HG03060 (cell line): ENCODE measurements at regions not wholly inside any gene's neighbourhood (a gene's known extent, or its start where the extent isn't known, plus 50 kb on each side); places are given as distances from the start of the nearest gene placed in this dataset.

Source experiments
- ATAC-seq: cut with Tn5 transposase; IDR thresholded peaks from one replicate; pipeline ENCODE4 v1.9.1; 2021; ENCODE audit warnings: low read depth, moderate number of reproducible peaks; ENCODE audit not compliant: unreplicated experiment

DNA sequence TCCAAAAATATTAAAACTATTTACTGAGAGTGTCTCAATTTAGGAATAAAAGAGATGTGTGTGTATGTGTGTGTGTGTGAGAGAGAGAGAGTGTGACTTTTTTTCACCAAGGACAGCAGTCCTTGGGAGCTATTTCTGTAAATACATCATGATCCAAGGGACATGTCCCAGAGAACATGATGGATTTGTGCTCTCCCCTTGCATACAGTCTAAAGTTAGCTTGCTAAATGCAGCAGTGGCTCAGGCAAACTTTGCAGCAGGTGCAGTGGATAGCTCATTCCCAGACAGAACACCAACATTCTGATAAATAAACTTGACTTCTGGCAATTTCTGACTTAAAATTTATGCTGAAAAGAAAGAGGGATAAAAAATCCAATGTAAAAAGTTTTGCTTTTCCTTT is 55.4 kb upstream of the SGCD start:
- ATAC-seq = no peak

DNA sequence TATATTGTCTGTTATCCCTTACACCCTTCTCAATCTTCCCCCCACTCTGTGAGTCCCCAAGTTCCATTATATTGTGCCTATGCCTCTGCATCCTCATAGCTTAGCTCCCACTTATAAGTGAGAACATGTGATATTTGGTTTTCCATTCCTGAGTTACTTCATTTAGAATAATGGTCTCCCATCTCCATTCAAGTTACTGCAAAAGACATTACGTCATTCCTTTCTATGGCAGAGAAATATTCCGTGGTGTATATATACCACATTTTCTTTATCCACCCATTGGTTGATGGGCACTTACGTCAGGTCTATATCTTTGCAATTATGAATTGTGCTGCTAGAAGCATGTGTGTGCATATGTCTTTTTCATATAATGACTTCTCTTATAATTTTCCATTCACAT is 54.8 kb upstream of the SGCD start:
- ATAC-seq = no peak

DNA sequence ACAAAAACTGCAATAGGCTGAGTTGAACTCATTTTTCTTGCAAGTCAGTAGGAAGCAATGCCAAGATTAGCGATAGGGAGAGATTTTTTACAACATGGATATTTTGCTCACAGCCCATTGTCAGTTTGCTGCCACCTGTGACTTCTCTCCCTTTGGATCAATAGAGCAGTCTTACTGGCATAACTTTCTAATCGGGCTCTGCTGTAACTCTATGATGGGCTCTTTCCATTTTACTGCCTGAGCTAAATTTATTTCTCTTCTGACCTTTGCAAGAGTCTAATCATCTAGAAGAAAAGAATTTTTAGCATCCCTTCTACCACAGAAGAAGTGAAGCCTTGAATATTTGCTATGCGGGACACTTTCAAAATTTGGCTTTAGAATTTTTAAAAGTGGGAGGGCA is 53.6 kb upstream of the SGCD start:
- ATAC-seq = no peak

DNA sequence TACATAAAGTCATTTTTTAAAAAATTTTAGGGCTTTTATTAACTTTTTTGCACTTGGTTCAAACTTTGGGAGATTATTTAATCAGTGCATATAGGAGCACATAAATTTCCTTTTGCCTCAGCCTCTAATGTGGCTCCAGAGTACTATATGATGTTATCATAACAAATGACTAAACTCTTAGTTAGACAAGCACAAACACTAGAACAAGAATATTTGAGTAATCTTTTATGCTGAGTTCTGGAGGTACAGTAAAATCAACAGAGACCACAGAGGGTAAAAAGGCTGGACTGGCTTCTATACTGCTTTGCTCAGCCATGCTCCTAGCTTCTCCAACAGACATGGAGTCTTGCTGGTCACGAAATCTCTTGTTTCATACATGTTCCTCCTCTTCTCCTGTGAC is 52.5 kb upstream of the SGCD start:
- ATAC-seq = no peak
